Neutrophil (primary cell): ENCODE measurements at regions not wholly inside any gene's neighbourhood (a gene's known extent, or its start where the extent isn't known, plus 50 kb on each side); places are given as distances from the start of the nearest gene placed in this dataset.

Experiments
- H3K27ac ChIP-seq: fragments of 200-600 bp; sonication (generic); 2 replicates; pipeline ENCODE4 v1.5.1; 2016; ENCODE audit warnings: mild to moderate bottlenecking, moderate library complexity
- H3K27me3 ChIP-seq: fragments of 200-600 bp; sonication (generic); 2 replicates; pipeline ENCODE4 v1.6.0; 2016; ENCODE audit warnings: mild to moderate bottlenecking
- H3K36me3 ChIP-seq: fragments of 200-600 bp; sonication (generic); 2 replicates; pipeline ENCODE4 v1.5.1; 2017
- H3K4me1 ChIP-seq, 2 experiments: fragments of 200-600 bp in 1 of 2; sonication (generic) in 1 of 2; 1 replicate in 1 of 2; 2 replicates in 1 of 2; pipeline versions ENCODE4 v1.5.1 to v1.6.1; 2013 to 2016; ENCODE audit warnings: low read depth in 1 of 2, low read length in 1 of 2, mild to moderate bottlenecking in 1 of 2, moderate library complexity in 1 of 2; ENCODE audit not compliant: control insufficient read depth in 1 of 2, insufficient read depth in 1 of 2
- H3K4me3 ChIP-seq, 2 experiments: fragments of 200-600 bp in 1 of 2; sonication (generic) in 1 of 2; 1 replicate in 1 of 2; 2 replicates in 1 of 2; pipeline ENCODE4 v1.5.1; 2013 to 2016; ENCODE audit warnings: low read depth in 1 of 2, low read length in 1 of 2, mild to moderate bottlenecking in 1 of 2, moderate library complexity in 1 of 2
- H3K9me3 ChIP-seq: fragments of 200-600 bp; sonication (generic); 2 replicates; pipeline ENCODE4 v1.5.1; 2016
- CTCF ChIP-seq: fragments of 200-600 bp; sonication (generic); IDR thresholded peaks from 2 replicates; pipeline ENCODE4 v1.5.1; 2016; ENCODE audit warnings: antibody characterized with exemption

DNA sequence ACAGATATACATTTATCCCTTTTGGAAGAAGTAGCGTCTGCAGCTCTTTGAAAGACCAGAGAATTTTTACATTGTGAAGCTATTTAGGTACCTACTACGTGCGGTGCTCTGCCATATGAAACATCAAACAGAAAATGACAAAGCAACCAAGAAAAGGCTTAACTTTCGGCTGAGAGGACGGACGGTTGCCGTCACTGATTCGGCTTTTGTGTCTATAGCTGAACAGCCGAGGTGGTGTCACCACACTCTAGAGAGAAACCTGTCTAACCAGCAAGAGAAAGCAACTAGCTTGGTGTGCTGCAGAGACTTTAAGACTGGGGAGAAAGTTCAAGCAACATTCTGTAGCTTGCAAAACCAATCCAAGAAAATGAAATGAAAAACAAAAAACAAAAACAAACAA, 145.5 kb downstream of the SHOX start:
- TF ChIP-seq CTCF, result no peak
- H3K36me3 ChIP-seq, result no peaks in the 10 kb centered on the region
- H3K27me3 ChIP-seq, result peaks cover 4% of the 10 kb centered on the region
- no peak overlapping the region for H3K27ac ChIP-seq
- H3K4me1 ChIP-seq, result no peaks in the 10 kb centered on the region
- no peaks in the 10 kb centered on the region for H3K9me3 ChIP-seq
- no peak overlapping the region for H3K4me3 ChIP-seq

GRCh38 chrX:774536-774935, 143.9 kb downstream of the SHOX start:
- H3K4me3 ChIP-seq, result no peak overlapping the region
- no peak for TF ChIP-seq CTCF
- no peaks in the 10 kb centered on the region for H3K4me1 ChIP-seq
- no peak overlapping the region for H3K27ac ChIP-seq
- H3K27me3 ChIP-seq, result no peaks in the 10 kb centered on the region
- no peaks in the 10 kb centered on the region for H3K9me3 ChIP-seq
- no peaks in the 10 kb centered on the region for H3K36me3 ChIP-seq

DNA sequence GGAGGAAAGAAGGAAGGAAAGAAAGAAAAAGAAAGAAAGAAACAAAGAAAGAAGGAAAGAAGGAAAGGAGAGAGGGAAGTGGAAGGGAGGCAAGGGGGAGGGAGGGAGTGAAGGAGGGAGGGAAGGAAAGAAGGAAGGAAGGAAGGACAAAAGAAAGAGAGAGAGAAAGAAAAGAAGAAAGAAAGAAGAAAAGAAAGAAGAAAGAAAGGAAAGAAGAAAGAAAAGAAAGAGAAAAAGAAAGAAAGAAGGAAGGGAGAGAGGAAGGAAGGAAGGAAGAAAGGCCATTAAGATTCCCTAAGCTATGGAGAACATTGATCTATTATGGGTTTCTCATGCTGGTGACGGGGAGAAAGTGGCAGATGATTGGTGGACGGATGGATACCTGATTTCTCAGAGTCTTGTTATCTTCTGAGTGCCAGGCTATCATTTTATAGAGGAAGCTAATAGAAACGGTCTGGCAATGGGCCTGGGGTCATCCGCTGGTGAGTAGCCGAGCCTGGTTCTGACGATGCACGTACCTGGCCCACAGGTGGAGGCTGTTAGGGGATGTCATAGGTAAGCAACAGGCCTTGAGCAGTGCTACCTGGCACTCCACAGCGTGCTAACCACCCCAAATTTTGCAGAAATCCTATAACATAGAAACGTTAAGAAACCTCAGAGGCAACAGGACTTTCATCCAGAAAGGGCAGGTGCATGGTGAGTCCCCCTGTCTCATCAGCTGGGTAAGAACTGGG, 142.9 kb downstream of the SHOX start:
- H3K27me3 ChIP-seq, result no peaks in the 10 kb centered on the region
- no peak overlapping the region for H3K27ac ChIP-seq
- no peaks in the 10 kb centered on the region for H3K36me3 ChIP-seq
- no peak overlapping the region for H3K4me3 ChIP-seq
- no peaks in the 10 kb centered on the region for H3K9me3 ChIP-seq
- H3K4me1 ChIP-seq, result no peaks in the 10 kb centered on the region
- no peak for TF ChIP-seq CTCF

DNA sequence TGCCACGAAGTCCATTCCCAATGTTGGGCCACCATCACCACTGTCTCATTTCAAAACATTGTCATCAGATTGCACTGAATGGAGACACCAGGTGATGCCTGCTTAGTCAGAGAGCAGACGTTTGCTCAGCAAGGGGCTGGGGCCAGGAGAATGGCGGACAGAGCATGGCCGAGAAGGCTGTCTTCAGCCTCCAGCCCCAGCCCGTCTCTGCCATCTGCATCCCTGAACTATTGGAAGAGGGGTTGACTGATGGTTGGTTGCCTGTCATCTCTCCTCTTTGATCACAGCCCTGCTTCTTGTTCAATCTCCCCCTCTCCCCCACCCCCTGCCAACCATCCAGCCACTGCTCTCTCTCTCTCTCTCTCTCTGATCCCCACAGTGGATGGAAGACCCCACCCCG, 140.9 kb downstream of the SHOX start:
- Histone ChIP-seq H3K4me1 (no peaks in the 10 kb centered on the region), H3K27me3 (no peaks in the 10 kb centered on the region), H3K4me3 (no peak overlapping the region), H3K9me3 (no peaks in the 10 kb centered on the region), H3K36me3 (no peaks in the 10 kb centered on the region), H3K27ac (no peak overlapping the region)
- TF ChIP-seq CTCF, result no peak

DNA sequence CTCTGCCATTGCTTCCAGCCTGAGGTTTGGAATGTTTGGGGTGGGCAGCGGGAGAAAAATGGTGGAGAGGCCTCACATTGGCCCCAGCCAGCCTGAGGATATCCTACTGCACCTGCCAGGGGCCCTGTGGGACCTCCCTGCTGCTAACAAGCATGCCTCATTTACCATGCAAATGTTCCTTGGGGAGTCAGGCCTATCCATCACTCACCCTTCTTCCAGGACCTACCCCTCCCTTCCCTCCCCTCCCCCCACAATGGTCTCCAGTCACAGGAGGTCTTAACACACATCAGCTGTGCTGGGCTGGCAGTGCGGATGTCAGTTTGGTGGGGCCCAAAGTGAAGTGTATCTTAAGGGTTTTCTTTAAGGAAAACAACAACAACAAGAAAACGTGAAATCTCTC, 139.2 kb downstream of the SHOX start:
- Histone ChIP-seq H3K4me1 (no peaks in the 10 kb centered on the region), H3K4me3 (no peak overlapping the region), H3K9me3 (no peaks in the 10 kb centered on the region), H3K27me3 (no peaks in the 10 kb centered on the region), H3K36me3 (no peaks in the 10 kb centered on the region), H3K27ac (no peak overlapping the region)
- no peak for TF ChIP-seq CTCF
